Sigmoid colon (tissue), 6 donors: ENCODE measurements at regions not wholly inside any gene's neighbourhood (a gene's known extent, or its start where the extent isn't known, plus 50 kb on each side); places are given as distances from the start of the nearest gene placed in this dataset.

Experiments
- DNase-seq: peaks from one replicate; pipeline ENCODE4 v3.0.0-alpha.2; 2019
- H3K27ac ChIP-seq, 4 donors: fragments of 200-600 bp; sonication (generic); one replicate each; pipeline ENCODE4 v1.5.1; 2016 to 2019; ENCODE audit warnings: mild to moderate bottlenecking in 1 of 4
- H3K27me3 ChIP-seq, 3 donors: fragments of 200-600 bp; sonication (generic); one replicate each; pipeline ENCODE4 v1.5.1; 2019; ENCODE audit warnings: mild to moderate bottlenecking in 1 of 3
- H3K36me3 ChIP-seq, 4 donors: fragments of 200-600 bp; sonication (generic); one replicate each; pipeline ENCODE4 v1.5.1; 2016 to 2019
- H3K4me1 ChIP-seq, 4 donors: fragments of 200-600 bp; sonication (generic); one replicate each; pipeline ENCODE4 v1.5.1; 2017 to 2019
- H3K4me3 ChIP-seq, 4 donors: fragments of 200-600 bp; sonication (generic); one replicate each; pipeline ENCODE4 v1.5.1; 2017 to 2019; ENCODE audit warnings: mild to moderate bottlenecking in 2 of 4, moderate library complexity in 1 of 4
- H3K9me3 ChIP-seq, 4 donors: fragments of 200-600 bp in 3 of 4; sonication (generic) in 3 of 4; one replicate each; pipeline versions ENCODE4 v1.5.1 to v1.6.1; 2013 to 2019
- EP300 ChIP-seq, 4 donors: sonication (generic); formaldehyde crosslinking; IDR thresholded peaks; one replicate each; pipeline ENCODE4 v1.6.1; 2017; ENCODE audit warnings: antibody characterized with exemption in 4 of 4
- POLR2A ChIP-seq, 2 donors: fragments of 450-650 bp; IDR thresholded peaks; one replicate each; pipeline ENCODE4 v1.6.1; 2016; ENCODE audit warnings: antibody characterized with exemption in 2 of 2, mild to moderate bottlenecking in 2 of 2, moderate library complexity in 2 of 2
- POLR2AphosphoS5 ChIP-seq, 4 donors: sonication (generic); formaldehyde crosslinking; IDR thresholded peaks; one replicate each; pipeline ENCODE4 v1.6.1; 2017; ENCODE audit warnings: antibody characterized with exemption in 4 of 4
- WGBS, 2 donors: extraction: QIAGEN DNeasy Blood & Tissue Kit; methylation state at CpG; one replicate each; pipeline ENCODE4 v1.1.7; 2013; 5-methylcytosine and 5-hydroxymethylcytosine counted together
- intact Hi-C: fragments of 100-400 bp; cut with DNase I; formaldehyde crosslinking; loops from one replicate; pipeline ENCODE4 v1.15.1; 2023
- TF ChIP-seq, protein P1 (sequence below), 4 experiments: fragments of 450-650 bp in 3 of 4; fragments of 200-600 bp in 1 of 4; IDR thresholded peaks; one replicate each; pipeline ENCODE4 v1.5.1; 2016 to 2019; ENCODE audit warnings: antibody characterized with exemption in 4 of 4, mild to moderate bottlenecking in 3 of 4, moderate library complexity in 2 of 4
- donor health status: healthy with polysubstance abuse.
- donor health status: healthy.

DNA sequence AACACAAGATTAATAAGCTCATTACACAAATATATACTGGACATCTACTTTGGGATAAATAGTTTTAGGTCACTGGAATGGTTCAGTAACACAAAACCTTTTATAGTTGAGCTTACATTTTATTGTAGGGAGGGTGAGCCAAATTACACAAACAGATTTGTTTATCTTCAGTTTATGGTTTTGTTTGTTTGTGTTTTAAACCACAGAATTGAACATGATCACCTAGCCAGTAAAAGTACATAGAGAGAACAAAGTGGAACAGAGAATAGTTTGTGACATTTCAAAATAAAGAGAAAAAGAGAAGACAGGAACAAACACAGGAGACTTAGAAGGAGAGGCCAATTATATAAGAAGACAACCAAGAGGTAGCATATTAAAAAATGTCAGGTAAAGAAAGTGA, 1930.2 kb upstream of the PCDH20 start:
- no peak for TF ChIP-seq POLR2A (IDR thresholded peaks at IDR 0.05)
- TF ChIP-seq, protein P1, sequence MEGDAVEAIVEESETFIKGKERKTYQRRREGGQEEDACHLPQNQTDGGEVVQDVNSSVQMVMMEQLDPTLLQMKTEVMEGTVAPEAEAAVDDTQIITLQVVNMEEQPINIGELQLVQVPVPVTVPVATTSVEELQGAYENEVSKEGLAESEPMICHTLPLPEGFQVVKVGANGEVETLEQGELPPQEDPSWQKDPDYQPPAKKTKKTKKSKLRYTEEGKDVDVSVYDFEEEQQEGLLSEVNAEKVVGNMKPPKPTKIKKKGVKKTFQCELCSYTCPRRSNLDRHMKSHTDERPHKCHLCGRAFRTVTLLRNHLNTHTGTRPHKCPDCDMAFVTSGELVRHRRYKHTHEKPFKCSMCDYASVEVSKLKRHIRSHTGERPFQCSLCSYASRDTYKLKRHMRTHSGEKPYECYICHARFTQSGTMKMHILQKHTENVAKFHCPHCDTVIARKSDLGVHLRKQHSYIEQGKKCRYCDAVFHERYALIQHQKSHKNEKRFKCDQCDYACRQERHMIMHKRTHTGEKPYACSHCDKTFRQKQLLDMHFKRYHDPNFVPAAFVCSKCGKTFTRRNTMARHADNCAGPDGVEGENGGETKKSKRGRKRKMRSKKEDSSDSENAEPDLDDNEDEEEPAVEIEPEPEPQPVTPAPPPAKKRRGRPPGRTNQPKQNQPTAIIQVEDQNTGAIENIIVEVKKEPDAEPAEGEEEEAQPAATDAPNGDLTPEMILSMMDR (IDR thresholded peaks at IDR 0.05), result no peak
- no peak for TF ChIP-seq POLR2AphosphoS5 (IDR thresholded peaks at IDR 0.05)
- TF ChIP-seq EP300 (IDR thresholded peaks at IDR 0.05), result no peak
- Histone ChIP-seq H3K9me3 (no peaks in the 10 kb centered on the region), H3K27me3 (no peaks in the 10 kb centered on the region), H3K36me3 (no peaks in the 10 kb centered on the region), H3K27ac (no peak overlapping the region), H3K4me1 (no peaks in the 10 kb centered on the region), H3K4me3 (no peak overlapping the region)
- no peak for DNase-seq
- intact Hi-C loops, result no loop called here

DNA sequence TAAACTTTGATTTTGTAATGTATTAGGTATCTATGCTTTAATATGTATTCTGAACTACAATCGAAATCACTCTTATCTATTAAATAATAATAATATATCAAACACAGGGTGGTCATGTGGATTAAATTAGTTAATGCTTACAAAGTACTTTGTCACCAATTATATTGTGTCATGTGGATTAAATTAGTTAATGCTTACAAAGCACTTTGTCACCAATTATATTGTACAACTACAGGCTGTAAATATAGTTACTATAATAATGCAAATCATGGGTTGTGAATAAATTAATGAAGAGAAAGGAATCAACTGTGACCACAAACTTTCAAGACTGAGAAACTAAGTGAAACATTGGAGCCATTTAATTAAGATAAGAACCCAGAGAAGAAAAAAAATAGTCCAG, 1929.1 kb upstream of the PCDH20 start:
- WGBS, 2 donors, result 79 to 84% methylated on average over 1 of the region's 1 CpG
- H3K36me3 ChIP-seq, result no peaks in the 10 kb centered on the region
- TF ChIP-seq EP300 (IDR thresholded peaks at IDR 0.05) (no peak), POLR2AphosphoS5 (IDR thresholded peaks at IDR 0.05) (no peak), POLR2A (IDR thresholded peaks at IDR 0.05) (no peak)
- TF ChIP-seq, protein P1 (IDR thresholded peaks at IDR 0.05), result no peak
- no peak for DNase-seq
- no peak overlapping the region for H3K4me3 ChIP-seq
- intact Hi-C loops, result no loop called here
- no peak overlapping the region for H3K27ac ChIP-seq
- H3K4me1 ChIP-seq, result no peaks in the 10 kb centered on the region
- H3K9me3 ChIP-seq, result no peaks in the 10 kb centered on the region
- H3K27me3 ChIP-seq, result no peaks in the 10 kb centered on the region

DNA sequence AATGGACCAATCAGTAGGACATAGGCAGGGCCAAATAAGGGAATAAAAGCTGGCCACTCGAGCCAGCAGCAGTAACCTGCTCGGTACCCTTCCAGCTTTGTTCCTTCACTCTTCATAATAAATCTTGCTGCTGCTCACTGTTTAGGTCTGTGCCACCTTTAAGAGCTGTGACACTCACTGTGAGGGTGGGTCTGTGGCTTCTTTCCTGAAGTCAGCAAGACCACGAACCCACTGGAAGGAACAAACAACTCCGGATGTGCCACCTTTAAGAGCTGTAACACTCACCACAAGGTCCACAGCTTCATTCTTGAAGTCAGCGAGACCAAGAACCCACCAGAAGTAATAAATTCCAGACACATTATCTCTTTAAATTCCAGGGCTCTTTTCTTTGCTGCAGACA, 1922.3 kb upstream of the PCDH20 start:
- Histone ChIP-seq H3K9me3 (no peaks in the 10 kb centered on the region), H3K27ac (no peak overlapping the region), H3K36me3 (no peaks in the 10 kb centered on the region), H3K4me3 (no peak overlapping the region), H3K27me3 (no peaks in the 10 kb centered on the region), H3K4me1 (no peaks in the 10 kb centered on the region)
- WGBS, 2 donors, result 63 to 75% methylated on average over 5 of the region's 5 CpGs
- intact Hi-C loops, result no loop called here
- TF ChIP-seq, protein P1 (IDR thresholded peaks at IDR 0.05), result no peak
- no peak for TF ChIP-seq POLR2AphosphoS5 (IDR thresholded peaks at IDR 0.05)
- no peak for TF ChIP-seq POLR2A (IDR thresholded peaks at IDR 0.05)
- TF ChIP-seq EP300 (IDR thresholded peaks at IDR 0.05), result no peak
- no peak for DNase-seq

DNA sequence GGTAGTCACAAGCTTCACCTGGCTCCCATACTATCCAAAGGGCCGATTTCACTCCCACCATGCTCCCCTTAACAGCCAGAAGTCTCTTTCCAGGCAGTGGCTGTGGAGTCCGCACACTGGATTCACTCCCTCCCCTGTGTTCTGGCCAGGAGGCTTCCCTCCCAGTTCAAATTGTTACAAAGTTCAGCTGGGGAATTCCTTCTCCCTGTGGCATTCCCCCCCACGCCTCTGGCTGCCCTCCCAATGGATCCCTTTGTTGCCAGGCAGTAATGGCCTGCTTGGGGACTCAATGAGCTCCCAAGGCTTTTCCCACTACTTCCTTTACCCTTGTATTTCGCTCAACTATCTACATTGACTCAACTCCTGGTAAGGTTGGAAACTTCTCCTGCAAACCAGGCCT, 1921.4 kb upstream of the PCDH20 start:
- H3K27me3 ChIP-seq, result no peaks in the 10 kb centered on the region
- no peaks in the 10 kb centered on the region for H3K36me3 ChIP-seq
- 37 to 69% methylated on average over 4 of the region's 4 CpGs for WGBS, 2 donors
- TF ChIP-seq EP300 (IDR thresholded peaks at IDR 0.05), result no peak
- no peak for TF ChIP-seq POLR2A (IDR thresholded peaks at IDR 0.05)
- no peak for TF ChIP-seq POLR2AphosphoS5 (IDR thresholded peaks at IDR 0.05)
- TF ChIP-seq, protein P1 (IDR thresholded peaks at IDR 0.05), result no peak
- H3K4me3 ChIP-seq, result no peak overlapping the region
- intact Hi-C loops, result no loop called here
- no peak for DNase-seq
- H3K27ac ChIP-seq, result no peak overlapping the region
- H3K4me1 ChIP-seq, result no peaks in the 10 kb centered on the region
- no peaks in the 10 kb centered on the region for H3K9me3 ChIP-seq

DNA sequence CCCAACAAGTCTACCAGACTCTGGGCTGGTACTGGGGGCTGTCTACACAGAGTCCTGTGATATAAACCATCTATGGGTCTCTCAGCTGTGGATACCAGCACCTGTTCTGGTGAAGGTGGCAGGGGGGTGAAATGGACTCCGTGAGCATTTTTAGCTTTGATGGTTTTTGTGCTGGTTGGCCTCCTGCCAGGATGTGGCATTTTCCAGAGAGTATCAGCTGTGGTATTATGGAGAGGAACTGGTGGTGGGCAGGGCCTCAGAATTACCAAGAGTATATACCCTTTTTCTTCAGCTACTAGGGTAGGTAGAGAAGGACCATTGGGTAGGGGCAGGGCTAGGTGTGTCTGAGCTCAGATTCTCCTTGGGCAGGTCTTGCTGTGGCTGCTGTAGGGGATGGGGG, 1920.9 kb upstream of the PCDH20 start:
- Histone ChIP-seq H3K4me1 (no peaks in the 10 kb centered on the region), H3K4me3 (no peak overlapping the region), H3K36me3 (no peaks in the 10 kb centered on the region), H3K9me3 (no peaks in the 10 kb centered on the region), H3K27me3 (no peaks in the 10 kb centered on the region), H3K27ac (no peak overlapping the region)
- 74 to 75% methylated on average over 1 of the region's 1 CpG for WGBS, 2 donors
- intact Hi-C loops, result no loop called here
- no peak for DNase-seq
- TF ChIP-seq, protein P1 (IDR thresholded peaks at IDR 0.05), result no peak
- no peak for TF ChIP-seq POLR2A (IDR thresholded peaks at IDR 0.05)
